Transverse colon (tissue), 4 donors: ENCODE measurements at regions not wholly inside any gene's neighbourhood (a gene's known extent, or its start where the extent isn't known, plus 50 kb on each side); places are given as distances from the start of the nearest gene placed in this dataset.

Source experiments
- DNase-seq: peaks from one replicate; pipeline ENCODE4 v3.0.0-alpha.2; 2019
- H3K27ac ChIP-seq, 4 donors: fragments of 200-600 bp; sonication (generic); 2 replicates each; pipeline ENCODE4 v1.5.1; 2016 to 2018; ENCODE audit warnings: inconsistent platforms in 4 of 4
- H3K27me3 ChIP-seq: fragments of 200-600 bp; sonication (generic); 2 replicates; pipeline ENCODE4 v1.5.1; 2017; ENCODE audit warnings: inconsistent platforms
- H3K36me3 ChIP-seq, 4 donors: fragments of 200-600 bp; sonication (generic); 2 replicates each; pipeline ENCODE4 v1.5.1; 2017 to 2019; ENCODE audit warnings: inconsistent platforms in 4 of 4
- H3K4me1 ChIP-seq, 4 donors: fragments of 200-600 bp; sonication (generic); 2 replicates each; pipeline ENCODE4 v1.5.1; 2017 to 2020; ENCODE audit warnings: inconsistent platforms in 4 of 4
- H3K4me3 ChIP-seq, 4 donors: fragments of 200-600 bp; sonication (generic); 1 replicate in 1 of 4; 2 replicates in 3 of 4; pipeline versions ENCODE4 v1.5.1 to v1.6.1; 2017 to 2019; ENCODE audit warnings: inconsistent platforms in 4 of 4
- H3K9me3 ChIP-seq, 2 donors: fragments of 200-600 bp; sonication (generic); 2 replicates each; pipeline ENCODE4 v1.5.1; 2017 to 2019; ENCODE audit warnings: inconsistent platforms in 2 of 2
- CTCF ChIP-seq, 5 experiments: fragments of 200-600 bp in 3 of 5; fragments of 450-650 bp in 2 of 5; sonication (generic) in 3 of 5; IDR thresholded peaks; 1 replicate in 2 of 5; 2 replicates in 3 of 5; pipeline ENCODE4 v1.5.1; 2016 to 2017; ENCODE audit warnings: antibody characterized with exemption in 5 of 5, inconsistent platforms in 3 of 5, mild to moderate bottlenecking in 2 of 5, moderate library complexity in 1 of 5
- EP300 ChIP-seq: sonication (generic); formaldehyde crosslinking; IDR thresholded peaks from one replicate; pipeline ENCODE4 v1.6.1; 2017; ENCODE audit warnings: antibody characterized with exemption, low read depth
- POLR2A ChIP-seq: fragments of 450-650 bp; IDR thresholded peaks from one replicate; pipeline ENCODE4 v1.6.1; 2016; ENCODE audit warnings: antibody characterized with exemption, mild to moderate bottlenecking, moderate library complexity
- POLR2AphosphoS5 ChIP-seq, 3 donors: sonication (generic); formaldehyde crosslinking; IDR thresholded peaks; one replicate each; pipeline ENCODE4 v1.6.1; 2016; ENCODE audit warnings: antibody characterized with exemption in 3 of 3
- WGBS, 2 donors: methylation state at CpG; one replicate each; pipeline ENCODE4 v1.1.5; 2018; ENCODE audit warnings: low coverage in 1 of 2; 5-methylcytosine and 5-hydroxymethylcytosine counted together
- in situ Hi-C, 4 donors: fragments of 200-750 bp; cut with MboI; loops; one replicate each; pipeline versions ENCODE4 v1.15.0 to v1.15.1; 2017; ENCODE audit warnings: low sequenced_read_pairs in 3 of 4, low pct_ligation_motif_present in 1 of 4, low pct_unique_long_range_greater_than_20kb in 1 of 4
- intact Hi-C: fragments of 100-400 bp; cut with DNase I; formaldehyde crosslinking; loops from one replicate; pipeline ENCODE4 v1.15.1; 2023; ENCODE audit warnings: low total_unique reads

GRCh38 chr18:64799376-64799775, 650.5 kb upstream of the LINC00305 start:
- DNase-seq = no peak
- H3K4me1 ChIP-seq = no peaks in the 10 kb centered on the region
- H3K9me3 ChIP-seq = no peaks in the 10 kb centered on the region
- 79 to 88% methylated on average over 3 to 4 of the region's 4 CpGs for WGBS, 2 donors
- no peak overlapping the region for H3K27ac ChIP-seq
- TF ChIP-seq EP300 (no peak), POLR2A (no peak), CTCF (IDR thresholded peaks at IDR 0.05) (no peak), POLR2AphosphoS5 (IDR thresholded peaks at IDR 0.05) (no peak)
- intact Hi-C loops (no loop called here), in situ Hi-C loops (no loop called here)
- no peak overlapping the region for H3K4me3 ChIP-seq
- H3K27me3 ChIP-seq = no peaks in the 10 kb centered on the region
- no peaks in the 10 kb centered on the region for H3K36me3 ChIP-seq

GRCh38 chr18:64791236-64791635, 642.3 kb upstream of the LINC00305 start:
- Histone ChIP-seq H3K27me3 (no peaks in the 10 kb centered on the region), H3K27ac (no peak overlapping the region), H3K4me1 (no peaks in the 10 kb centered on the region), H3K4me3 (no peak overlapping the region), H3K36me3 (no peaks in the 10 kb centered on the region), H3K9me3 (no peaks in the 10 kb centered on the region)
- DNase-seq = no peak
- TF ChIP-seq POLR2A (no peak), CTCF (IDR thresholded peaks at IDR 0.05) (no peak), POLR2AphosphoS5 (IDR thresholded peaks at IDR 0.05) (no peak), EP300 (no peak)
- WGBS, 2 donors = 68 to 71% methylated on average over 4 of the region's 4 CpGs
- intact Hi-C loops (no loop called here), in situ Hi-C loops (no loop called here)

- in situ Hi-C loops = no loop called here
- no peaks in the 10 kb centered on the region for H3K27me3 ChIP-seq
- intact Hi-C loops = no loop called here
Observed at GRCh38 chr18:64785686-64786085, 636.8 kb upstream of the LINC00305 start.

GRCh38 chr18:64777556-64777955, 628.7 kb upstream of the LINC00305 start:
- TF ChIP-seq CTCF (IDR thresholded peaks at IDR 0.05) (no peak), POLR2A (no peak), EP300 (no peak), POLR2AphosphoS5 (IDR thresholded peaks at IDR 0.05) (no peak)
- intact Hi-C loops = no loop called here
- no peak overlapping the region for H3K4me3 ChIP-seq
- WGBS, 2 donors = 80 to 85% methylated on average over 5 to 6 of the region's 6 CpGs
- H3K36me3 ChIP-seq = no peaks in the 10 kb centered on the region
- no peak overlapping the region for H3K27ac ChIP-seq
- no peaks in the 10 kb centered on the region for H3K4me1 ChIP-seq
- in situ Hi-C loops = no loop called here
- no peaks in the 10 kb centered on the region for H3K9me3 ChIP-seq
- DNase-seq = no peak
- H3K27me3 ChIP-seq = no peaks in the 10 kb centered on the region

More at GRCh38 chr18:64785686-64786085, 636.8 kb upstream of the LINC00305 start:
- no peak overlapping the region for H3K4me3 ChIP-seq
- no peaks in the 10 kb centered on the region for H3K4me1 ChIP-seq
- H3K9me3 ChIP-seq = no peaks in the 10 kb centered on the region
- H3K27ac ChIP-seq = no peak overlapping the region
- TF ChIP-seq POLR2AphosphoS5 (IDR thresholded peaks at IDR 0.05) (no peak), POLR2A (no peak), EP300 (no peak), CTCF (IDR thresholded peaks at IDR 0.05) (no peak)
- DNase-seq = no peak
- no peaks in the 10 kb centered on the region for H3K36me3 ChIP-seq
- 26 to 48% methylated on average over 4 of the region's 4 CpGs for WGBS, 2 donors
